ENCODE measurements at regions not wholly inside any gene's neighbourhood (a gene's known extent, or its start where the extent isn't known, plus 50 kb on each side); places are given as distances from the start of the nearest gene placed in this dataset.
A peak's percentile ranks its signal among the peaks of the same experiment; 100 is the strongest.

DNA sequence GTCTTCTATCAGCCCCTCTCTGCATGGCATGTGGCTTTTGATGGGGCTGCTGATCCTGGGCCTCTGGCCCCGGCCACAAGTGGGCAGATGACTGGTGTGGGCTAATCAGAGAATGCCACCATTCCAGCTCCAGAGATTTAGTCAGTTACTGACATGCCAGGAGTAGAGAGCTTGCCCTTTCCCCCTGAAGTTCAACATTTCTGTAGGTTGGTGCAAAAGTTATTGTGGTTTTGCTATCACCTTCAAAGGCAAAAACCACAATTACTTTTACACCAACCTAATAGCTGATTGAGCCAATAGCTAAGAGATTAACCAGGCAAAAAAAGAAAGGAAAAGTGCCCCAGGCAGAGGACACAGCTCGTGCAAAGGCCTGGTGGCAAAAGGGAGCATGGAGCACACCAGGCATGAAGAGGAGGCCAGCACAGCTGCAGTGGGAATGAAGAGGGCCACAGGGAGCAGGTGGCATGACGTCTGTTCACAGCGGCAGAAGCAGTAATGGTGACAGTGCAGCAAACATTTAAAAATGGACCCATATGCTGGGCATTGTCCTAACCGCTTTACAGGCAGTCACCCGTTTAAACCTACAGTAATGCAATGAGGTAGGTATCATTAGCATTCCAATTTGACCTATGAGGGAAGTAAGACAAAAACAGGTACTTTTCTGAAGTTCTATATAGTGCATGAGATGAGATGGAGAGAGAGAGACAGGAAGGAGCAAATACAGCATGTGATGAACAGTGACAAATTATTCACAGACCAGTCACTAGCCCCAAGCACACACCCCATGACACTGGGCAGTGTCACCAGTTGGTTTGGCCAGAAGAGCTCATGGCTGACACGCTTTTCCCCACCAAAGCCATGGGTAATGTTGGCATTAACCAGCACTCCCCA is 373.0 kb upstream of the PROK2 start:
- no peak for ATAC-seq (ENCODE audit: insufficient read depth, low FRiP score)
- TF ChIP-seq, protein P1, sequence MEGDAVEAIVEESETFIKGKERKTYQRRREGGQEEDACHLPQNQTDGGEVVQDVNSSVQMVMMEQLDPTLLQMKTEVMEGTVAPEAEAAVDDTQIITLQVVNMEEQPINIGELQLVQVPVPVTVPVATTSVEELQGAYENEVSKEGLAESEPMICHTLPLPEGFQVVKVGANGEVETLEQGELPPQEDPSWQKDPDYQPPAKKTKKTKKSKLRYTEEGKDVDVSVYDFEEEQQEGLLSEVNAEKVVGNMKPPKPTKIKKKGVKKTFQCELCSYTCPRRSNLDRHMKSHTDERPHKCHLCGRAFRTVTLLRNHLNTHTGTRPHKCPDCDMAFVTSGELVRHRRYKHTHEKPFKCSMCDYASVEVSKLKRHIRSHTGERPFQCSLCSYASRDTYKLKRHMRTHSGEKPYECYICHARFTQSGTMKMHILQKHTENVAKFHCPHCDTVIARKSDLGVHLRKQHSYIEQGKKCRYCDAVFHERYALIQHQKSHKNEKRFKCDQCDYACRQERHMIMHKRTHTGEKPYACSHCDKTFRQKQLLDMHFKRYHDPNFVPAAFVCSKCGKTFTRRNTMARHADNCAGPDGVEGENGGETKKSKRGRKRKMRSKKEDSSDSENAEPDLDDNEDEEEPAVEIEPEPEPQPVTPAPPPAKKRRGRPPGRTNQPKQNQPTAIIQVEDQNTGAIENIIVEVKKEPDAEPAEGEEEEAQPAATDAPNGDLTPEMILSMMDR (IDR thresholded peaks at IDR 0.05; ENCODE audit: control extremely low read depth, extremely low read depth) = no peak
- H3K4me3 ChIP-seq = no peak overlapping the region
- H3K27me3 ChIP-seq (ENCODE audit: control insufficient read depth in 3 of 3, insufficient read depth in 3 of 3, low read length in 2 of 3) = peaks cover 0 to 9% (median 8%) of the 10 kb centered on the region in 3 donors
- no peaks in the 10 kb centered on the region for H3K36me3 ChIP-seq (ENCODE audit: control insufficient read depth in 4 of 4, insufficient read depth in 4 of 4, low read length in 4 of 4)
- 91 to 92% methylated on average over 7 of the region's 7 CpGs for WGBS, 2 donors
- peaks cover 0 to 26% (median 10%) of the 10 kb centered on the region in 5 donors for H3K4me1 ChIP-seq (ENCODE audit: control insufficient read depth in 5 of 5, insufficient read depth in 5 of 5, low read length in 5 of 5)
- no peak for DNase-seq
- H3K9me3 ChIP-seq (ENCODE audit: control insufficient read depth in 4 of 4, insufficient read depth in 3 of 4, low read length in 3 of 4) = peaks cover 0 to 3% (median 0%) of the 10 kb centered on the region in 4 donors
- H3K27ac ChIP-seq (ENCODE audit: low read depth in 1 of 2, low read length in 1 of 2) = no peak overlapping the region
- no peak overlapping the region for H3K9ac ChIP-seq (ENCODE audit: insufficient read depth in 1 of 2, low read length in 2 of 2)

DNA sequence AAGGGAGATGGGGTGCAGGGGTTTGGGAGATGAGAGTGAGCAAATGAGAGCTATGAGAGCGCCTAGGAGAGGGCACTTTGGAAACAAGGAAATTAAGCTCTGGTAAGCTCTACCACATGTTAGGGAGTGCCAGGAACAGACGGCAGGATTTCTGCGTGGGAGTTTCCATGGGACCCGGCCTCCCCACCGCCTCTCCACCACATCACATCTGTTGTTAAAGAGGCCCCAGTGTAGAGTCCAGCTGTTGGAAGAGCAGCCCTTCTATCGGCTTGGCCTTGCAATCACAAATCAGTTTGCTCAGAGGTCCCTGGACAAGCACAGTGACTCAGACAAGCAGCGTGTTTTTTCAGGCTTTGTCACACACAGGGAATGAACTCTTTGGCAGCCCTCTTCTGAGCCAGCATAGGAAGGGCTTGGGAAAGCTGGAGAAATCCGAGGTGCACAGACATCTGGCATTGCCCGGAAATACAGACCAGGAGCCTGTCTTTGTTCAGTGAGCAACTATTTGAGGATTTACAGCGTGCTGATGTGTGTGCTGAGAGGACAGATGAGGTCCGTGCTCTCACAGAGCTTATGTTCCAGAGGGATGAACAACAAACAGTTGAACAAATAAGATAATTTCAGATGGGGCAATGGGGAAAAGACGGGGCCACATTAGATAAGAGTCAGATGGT is 370.6 kb upstream of the PROK2 start:
- Histone ChIP-seq H3K9ac (ENCODE audit: insufficient read depth in 1 of 2, low read length in 2 of 2) (no peak overlapping the region), H3K9me3 (ENCODE audit: control insufficient read depth in 4 of 4, insufficient read depth in 3 of 4, low read length in 3 of 4) (peaks cover 0 to 3% (median 0%) of the 10 kb centered on the region in 4 donors), H3K4me1 (ENCODE audit: control insufficient read depth in 5 of 5, insufficient read depth in 5 of 5, low read length in 5 of 5) (peaks cover 0 to 38% (median 18%) of the 10 kb centered on the region in 5 donors), H3K36me3 (ENCODE audit: control insufficient read depth in 4 of 4, insufficient read depth in 4 of 4, low read length in 4 of 4) (no peaks in the 10 kb centered on the region), H3K27ac (ENCODE audit: low read depth in 1 of 2, low read length in 1 of 2) (peak overlapping the region in 1 of 2 donors; percentile 42), H3K4me3 (no peak overlapping the region), H3K27me3 (ENCODE audit: control insufficient read depth in 3 of 3, insufficient read depth in 3 of 3, low read length in 2 of 3) (peaks cover 0 to 9% (median 8%) of the 10 kb centered on the region in 3 donors)
- 67 to 78% methylated on average over 12 of the region's 12 CpGs for WGBS, 2 donors
- TF ChIP-seq, protein P1 (IDR thresholded peaks at IDR 0.05; ENCODE audit: control extremely low read depth, extremely low read depth) = no peak
- ATAC-seq (ENCODE audit: insufficient read depth, low FRiP score) (peak; percentile 38), DNase-seq (peak; percentile 59 to 75 (median 74))

DNA sequence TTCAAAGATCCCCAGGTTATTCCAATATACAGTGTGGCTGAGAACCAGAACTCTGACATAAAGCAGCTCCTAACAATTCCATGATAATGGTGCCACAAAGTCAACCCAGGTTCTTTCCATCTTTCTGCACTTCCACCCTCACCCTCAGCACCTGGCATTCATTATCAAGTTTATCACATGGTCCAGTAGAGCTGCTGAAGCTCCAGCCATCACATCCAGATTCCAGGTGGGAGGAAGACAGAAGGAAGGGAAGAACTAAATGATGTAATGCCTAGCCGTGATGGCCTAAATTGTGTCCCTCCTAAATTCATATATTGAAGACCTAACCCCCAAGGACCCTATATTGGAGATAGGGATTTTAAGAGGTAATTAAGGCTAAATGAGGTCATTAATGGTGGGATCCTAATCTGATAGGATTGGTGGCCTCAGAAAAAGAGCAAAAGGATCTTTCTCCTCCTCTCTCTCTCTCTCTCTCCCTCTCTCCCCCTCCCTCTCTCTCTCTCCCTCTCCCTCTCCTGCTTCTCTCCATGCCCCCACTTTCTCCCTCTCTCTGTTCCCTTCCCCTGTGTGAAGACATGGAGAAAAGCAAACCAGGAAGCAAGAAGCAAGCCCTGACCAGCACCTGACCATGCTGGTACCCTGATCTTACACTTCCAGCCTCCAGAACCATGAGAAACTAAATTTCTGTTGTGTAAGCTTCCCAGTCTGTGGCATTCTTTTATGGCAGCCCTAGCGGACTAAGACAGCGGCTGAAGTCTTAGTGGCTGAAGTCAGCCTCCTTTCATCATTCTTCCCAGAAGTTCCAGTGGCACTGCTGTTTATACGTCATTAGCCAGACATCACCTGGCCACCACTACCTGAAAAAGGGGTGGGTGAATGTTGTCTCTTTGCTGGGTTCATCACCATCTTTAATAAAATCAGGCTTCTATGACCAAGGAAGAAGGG is 369.7 kb upstream of the PROK2 start:
- H3K27me3 ChIP-seq (ENCODE audit: control insufficient read depth in 3 of 3, insufficient read depth in 3 of 3, low read length in 2 of 3) = peaks cover 0 to 9% (median 8%) of the 10 kb centered on the region in 3 donors
- peaks cover 0 to 47% (median 25%) of the 10 kb centered on the region in 5 donors for H3K4me1 ChIP-seq (ENCODE audit: control insufficient read depth in 5 of 5, insufficient read depth in 5 of 5, low read length in 5 of 5)
- TF ChIP-seq, protein P1 (IDR thresholded peaks at IDR 0.05; ENCODE audit: control extremely low read depth, extremely low read depth) = no peak
- no peak overlapping the region for H3K9ac ChIP-seq (ENCODE audit: insufficient read depth in 1 of 2, low read length in 2 of 2)
- H3K4me3 ChIP-seq = no peak overlapping the region
- no peaks in the 10 kb centered on the region for H3K36me3 ChIP-seq (ENCODE audit: control insufficient read depth in 4 of 4, insufficient read depth in 4 of 4, low read length in 4 of 4)
- ATAC-seq (ENCODE audit: insufficient read depth, low FRiP score) = no peak
- peak in 2 of 3 donors; percentile 38 to 41 for DNase-seq
- 90% methylated on average over 4 of the region's 4 CpGs for WGBS, 2 donors
- no peak overlapping the region for H3K27ac ChIP-seq (ENCODE audit: low read depth in 1 of 2, low read length in 1 of 2)
- H3K9me3 ChIP-seq (ENCODE audit: control insufficient read depth in 4 of 4, insufficient read depth in 3 of 4, low read length in 3 of 4) = peaks cover 0 to 3% (median 0%) of the 10 kb centered on the region in 4 donors
